Hepatocyte (in vitro differentiated cells): ENCODE measurements at regions not wholly inside any gene's neighbourhood (a gene's known extent, or its start where the extent isn't known, plus 50 kb on each side); places are given as distances from the start of the nearest gene placed in this dataset.

Experiments
- EZH2 ChIP-seq: fragments of 200-600 bp; sonication (generic); IDR thresholded peaks from 2 replicates; pipeline ENCODE4 v1.6.1; 2016; ENCODE audit warnings: antibody characterized with exemption, mild to moderate bottlenecking, borderline replicate concordance
- TF ChIP-seq, protein P1 (sequence below): fragments of 200-600 bp; sonication (generic); IDR thresholded peaks from 2 replicates; pipeline ENCODE4 v1.5.1; 2016; ENCODE audit warnings: antibody characterized with exemption, mild to moderate bottlenecking; ENCODE audit not compliant: poor library complexity

DNA sequence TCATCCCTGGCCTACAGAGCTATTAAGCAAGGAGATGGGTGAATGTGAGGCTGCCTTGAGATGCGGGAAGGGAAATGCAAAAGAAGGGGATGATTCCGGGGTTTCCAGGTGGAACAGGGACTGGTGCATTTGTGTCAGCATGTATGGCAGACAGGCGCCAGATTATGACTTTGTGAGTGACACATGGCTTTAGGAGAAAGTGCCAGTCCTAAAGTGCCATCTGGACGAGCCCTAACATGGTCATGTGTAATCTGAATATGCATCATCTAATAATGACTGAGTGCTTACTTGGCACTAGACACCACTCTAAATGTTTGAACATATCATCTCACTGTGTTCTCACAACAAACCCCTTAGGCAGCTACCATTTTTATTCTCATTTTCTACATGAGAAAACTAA is 195.0 kb upstream of the TSHZ2 start:
- TF ChIP-seq, protein P1, sequence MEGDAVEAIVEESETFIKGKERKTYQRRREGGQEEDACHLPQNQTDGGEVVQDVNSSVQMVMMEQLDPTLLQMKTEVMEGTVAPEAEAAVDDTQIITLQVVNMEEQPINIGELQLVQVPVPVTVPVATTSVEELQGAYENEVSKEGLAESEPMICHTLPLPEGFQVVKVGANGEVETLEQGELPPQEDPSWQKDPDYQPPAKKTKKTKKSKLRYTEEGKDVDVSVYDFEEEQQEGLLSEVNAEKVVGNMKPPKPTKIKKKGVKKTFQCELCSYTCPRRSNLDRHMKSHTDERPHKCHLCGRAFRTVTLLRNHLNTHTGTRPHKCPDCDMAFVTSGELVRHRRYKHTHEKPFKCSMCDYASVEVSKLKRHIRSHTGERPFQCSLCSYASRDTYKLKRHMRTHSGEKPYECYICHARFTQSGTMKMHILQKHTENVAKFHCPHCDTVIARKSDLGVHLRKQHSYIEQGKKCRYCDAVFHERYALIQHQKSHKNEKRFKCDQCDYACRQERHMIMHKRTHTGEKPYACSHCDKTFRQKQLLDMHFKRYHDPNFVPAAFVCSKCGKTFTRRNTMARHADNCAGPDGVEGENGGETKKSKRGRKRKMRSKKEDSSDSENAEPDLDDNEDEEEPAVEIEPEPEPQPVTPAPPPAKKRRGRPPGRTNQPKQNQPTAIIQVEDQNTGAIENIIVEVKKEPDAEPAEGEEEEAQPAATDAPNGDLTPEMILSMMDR, result no peak
- no peak for TF ChIP-seq EZH2
